ENCODE measurements at regions not wholly inside any gene's neighbourhood (a gene's known extent, or its start where the extent isn't known, plus 50 kb on each side); places are given as distances from the start of the nearest gene placed in this dataset.

DNA sequence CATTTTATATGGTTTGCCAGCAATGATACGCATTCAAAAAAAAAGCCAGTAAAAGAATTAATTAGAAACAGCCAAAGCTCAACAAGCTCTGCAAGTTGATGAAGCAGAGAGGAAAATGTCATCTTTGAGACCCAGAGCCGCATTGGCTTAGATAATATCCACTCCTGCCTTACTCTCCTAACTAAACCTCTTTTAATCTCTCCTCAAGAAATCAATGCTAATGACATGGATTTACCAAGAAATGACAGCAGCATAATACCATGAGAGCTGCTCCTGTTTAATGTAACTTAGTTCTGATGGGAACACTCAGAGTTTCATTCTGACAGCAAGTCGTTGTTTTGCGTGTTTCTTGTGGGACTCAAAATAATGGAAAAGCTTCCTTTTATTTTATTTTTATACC is 1099.4 kb upstream of the PIK3C3 start:
- no peak for DNase-seq (ENCODE audit: low spot score)
- intact Hi-C loops (cut with micrococcal nuclease): no loop called here
- H3K4me3 Mint-ChIP-seq: no peak overlapping the region

DNA sequence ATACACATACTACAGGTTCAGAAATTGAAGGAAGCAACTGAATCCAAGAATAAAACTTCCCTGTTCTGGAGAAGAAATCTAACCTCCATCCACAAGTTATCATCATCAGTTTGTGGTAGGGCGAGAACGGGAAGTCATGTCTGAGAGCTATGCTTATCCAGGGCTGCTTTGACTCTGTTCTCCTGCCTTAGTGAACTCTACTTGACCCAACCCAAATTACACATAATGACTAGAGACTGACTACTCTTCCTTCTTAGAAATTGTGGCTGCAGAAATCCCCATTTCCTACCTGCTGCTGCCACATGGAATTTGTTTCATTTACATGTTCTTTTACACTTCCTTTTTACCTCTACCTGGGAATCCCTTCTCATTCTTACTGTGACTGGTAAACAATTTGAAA is 1102.6 kb upstream of the PIK3C3 start:
- H3K4me3 Mint-ChIP-seq: no peak overlapping the region
- H3K27ac Mint-ChIP-seq: no peak overlapping the region
- intact Hi-C loops (cut with micrococcal nuclease): no loop called here
- no peak for DNase-seq (ENCODE audit: low spot score)
- peaks cover 4% of the 10 kb centered on the region for H3K9me3 Mint-ChIP-seq
- H3K27me3 Mint-ChIP-seq (ENCODE audit: insufficient read depth): no peaks in the 10 kb centered on the region
- H3K36me3 Mint-ChIP-seq (ENCODE audit: low read depth): no peaks in the 10 kb centered on the region
- H3K4me1 Mint-ChIP-seq (ENCODE audit: low read depth): no peaks in the 10 kb centered on the region

More for the DNA sequence above, 1099.4 kb upstream of the PIK3C3 start:
- H3K4me1 Mint-ChIP-seq (ENCODE audit: low read depth): no peaks in the 10 kb centered on the region
- no peaks in the 10 kb centered on the region for H3K36me3 Mint-ChIP-seq (ENCODE audit: low read depth)
- H3K9me3 Mint-ChIP-seq: peaks cover 10% of the 10 kb centered on the region
- no peaks in the 10 kb centered on the region for H3K27me3 Mint-ChIP-seq (ENCODE audit: insufficient read depth)
- H3K27ac Mint-ChIP-seq: no peak overlapping the region

DNA sequence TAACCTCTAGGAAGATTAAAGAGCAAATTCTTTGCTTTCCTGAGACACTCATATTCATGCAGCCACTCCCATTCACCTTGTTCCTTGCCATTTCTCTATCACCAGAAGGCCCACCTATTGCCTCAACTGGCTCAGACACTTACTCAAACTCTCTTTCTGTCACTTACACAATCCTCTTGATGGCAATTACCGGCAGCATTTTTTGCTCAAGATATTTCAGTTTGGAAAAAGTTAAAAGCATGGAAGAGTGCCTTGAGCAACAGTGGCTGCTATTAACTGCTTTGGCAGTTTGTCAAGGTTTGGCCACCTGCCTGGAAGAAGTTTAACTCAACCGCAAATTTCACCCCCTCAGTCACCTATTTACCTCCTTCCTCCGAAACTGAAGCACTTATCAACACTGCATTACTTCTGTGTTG is 1104.0 kb upstream of the PIK3C3 start:
- Mint-ChIP-seq H3K4me1 (ENCODE audit: low read depth) (no peaks in the 10 kb centered on the region), H3K27me3 (ENCODE audit: insufficient read depth) (no peaks in the 10 kb centered on the region), H3K36me3 (ENCODE audit: low read depth) (no peaks in the 10 kb centered on the region), H3K4me3 (no peak overlapping the region), H3K27ac (no peak overlapping the region), H3K9me3 (peaks cover 4% of the 10 kb centered on the region)
- intact Hi-C loops (cut with micrococcal nuclease): no loop called here
- DNase-seq (ENCODE audit: low spot score): no peak

DNA sequence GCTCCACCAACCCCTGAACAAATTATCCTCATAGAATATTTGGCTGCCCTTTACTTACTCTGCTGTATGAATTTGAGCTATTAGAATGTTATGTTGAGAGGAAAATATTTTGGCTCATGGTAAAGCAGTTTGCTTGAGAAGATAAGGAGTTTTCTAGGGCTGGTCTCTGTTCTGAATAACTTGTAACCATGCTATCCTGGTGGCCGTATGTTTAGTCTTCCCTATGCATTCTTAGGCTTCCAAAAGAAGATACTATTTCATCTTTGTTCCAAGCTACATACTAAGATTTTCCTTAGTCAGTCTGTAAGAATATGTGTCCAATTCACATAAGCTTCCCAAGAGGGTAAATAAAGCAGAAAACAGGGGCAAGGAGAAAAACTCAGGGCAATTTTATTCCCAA is 1105.1 kb upstream of the PIK3C3 start:
- intact Hi-C loops (cut with micrococcal nuclease): no loop called here
- no peaks in the 10 kb centered on the region for H3K36me3 Mint-ChIP-seq (ENCODE audit: low read depth)
- no peak overlapping the region for H3K4me3 Mint-ChIP-seq
- H3K27me3 Mint-ChIP-seq (ENCODE audit: insufficient read depth): no peaks in the 10 kb centered on the region
- H3K4me1 Mint-ChIP-seq (ENCODE audit: low read depth): no peaks in the 10 kb centered on the region
- no peak for DNase-seq (ENCODE audit: low spot score)
- H3K9me3 Mint-ChIP-seq: peaks cover 4% of the 10 kb centered on the region
- no peak overlapping the region for H3K27ac Mint-ChIP-seq

DNA sequence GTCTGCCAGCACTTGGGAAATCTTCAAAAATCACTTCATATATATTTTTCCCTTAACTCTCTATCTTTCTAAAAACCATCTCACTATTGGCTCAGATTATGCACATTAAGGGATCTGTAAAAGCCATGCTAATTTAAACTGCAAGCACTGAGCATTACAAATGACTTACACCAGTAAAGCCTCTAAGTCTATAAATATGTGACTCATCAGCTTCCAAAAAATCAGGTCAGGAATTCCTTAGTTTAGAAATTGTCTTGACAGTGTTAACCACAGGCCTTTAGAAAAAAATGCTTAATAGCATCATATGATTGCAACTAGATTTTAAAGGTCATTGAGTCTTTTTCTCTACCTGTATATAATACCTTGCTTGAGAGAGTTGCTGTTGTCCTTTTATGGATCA is 1113.6 kb upstream of the PIK3C3 start:
- Mint-ChIP-seq H3K27ac (no peak overlapping the region), H3K27me3 (ENCODE audit: insufficient read depth) (no peaks in the 10 kb centered on the region), H3K9me3 (peaks cover 14% of the 10 kb centered on the region), H3K4me1 (ENCODE audit: low read depth) (no peaks in the 10 kb centered on the region), H3K4me3 (no peak overlapping the region), H3K36me3 (ENCODE audit: low read depth) (no peaks in the 10 kb centered on the region)
- DNase-seq (ENCODE audit: low spot score): no peak
- intact Hi-C loops (cut with micrococcal nuclease): no loop called here

DNA sequence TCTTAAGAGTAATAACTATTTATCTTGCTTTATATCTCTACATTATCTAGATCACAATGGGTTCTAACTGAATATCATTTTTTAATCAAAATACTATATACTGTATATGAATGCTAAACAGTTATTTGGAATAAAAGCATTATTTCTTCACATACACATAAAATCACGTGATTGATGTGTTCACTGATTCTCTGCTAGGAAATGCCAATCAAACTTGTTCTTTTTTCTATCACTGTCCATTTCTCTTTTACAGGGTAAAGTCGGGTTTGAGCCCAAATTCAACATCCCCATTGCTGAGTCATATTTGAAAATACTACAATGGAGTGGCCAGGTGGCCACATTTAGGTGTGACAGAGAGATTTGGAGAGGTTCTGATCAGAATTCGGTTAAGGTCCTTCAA is 1114.0 kb upstream of the PIK3C3 start:
- no peaks in the 10 kb centered on the region for H3K4me1 Mint-ChIP-seq (ENCODE audit: low read depth)
- no peaks in the 10 kb centered on the region for H3K27me3 Mint-ChIP-seq (ENCODE audit: insufficient read depth)
- H3K36me3 Mint-ChIP-seq (ENCODE audit: low read depth): no peaks in the 10 kb centered on the region
- H3K9me3 Mint-ChIP-seq: peaks cover 17% of the 10 kb centered on the region
- DNase-seq (ENCODE audit: low spot score): no peak
- H3K27ac Mint-ChIP-seq: no peak overlapping the region
- no peak overlapping the region for H3K4me3 Mint-ChIP-seq
- intact Hi-C loops (cut with micrococcal nuclease): no loop called here

DNA sequence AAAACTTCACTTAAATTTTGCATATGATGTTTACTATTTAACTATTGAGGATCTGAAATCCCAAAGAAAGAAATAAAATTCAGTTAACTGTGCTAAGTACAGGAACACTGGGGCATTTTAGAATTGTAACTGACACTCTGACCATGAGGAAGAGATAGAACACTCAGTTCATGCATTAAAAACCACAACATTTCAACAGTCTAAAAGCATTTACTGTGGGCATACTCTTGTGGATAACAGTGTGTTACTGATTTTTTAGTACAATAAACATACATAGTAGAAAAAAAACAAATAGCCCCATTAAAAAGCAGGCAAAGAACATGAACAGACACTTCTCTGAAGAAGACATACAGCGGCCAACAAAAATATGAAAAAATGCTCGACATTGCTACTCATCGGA is 1122.7 kb upstream of the PIK3C3 start:
- no peak overlapping the region for H3K27ac Mint-ChIP-seq
- H3K36me3 Mint-ChIP-seq (ENCODE audit: low read depth): no peaks in the 10 kb centered on the region
- DNase-seq (ENCODE audit: low spot score): no peak

DNA sequence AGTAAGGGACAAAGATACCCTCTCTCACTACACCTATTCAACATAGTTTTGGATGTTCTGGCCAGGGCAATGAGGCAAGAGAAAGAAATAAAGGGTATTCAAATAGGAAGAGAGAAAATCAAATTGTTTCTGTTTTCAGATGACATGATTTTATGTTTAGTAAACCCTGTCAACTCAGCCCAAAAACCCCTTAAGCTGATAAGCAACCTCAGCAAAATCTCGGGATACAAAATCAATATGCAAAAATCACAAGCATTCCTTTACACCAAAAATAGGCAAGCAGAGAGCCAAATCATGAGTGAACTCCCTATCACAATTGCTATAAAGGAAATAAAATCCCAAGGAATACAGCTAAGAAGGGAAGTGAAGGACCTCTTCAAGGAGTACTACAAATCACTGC is 1130.7 kb upstream of the PIK3C3 start:
- peaks cover 3% of the 10 kb centered on the region for H3K9me3 Mint-ChIP-seq
- H3K4me3 Mint-ChIP-seq: no peak overlapping the region
- H3K27me3 Mint-ChIP-seq (ENCODE audit: insufficient read depth): peaks cover 1% of the 10 kb centered on the region
- H3K4me1 Mint-ChIP-seq (ENCODE audit: low read depth): no peaks in the 10 kb centered on the region
- H3K27ac Mint-ChIP-seq: no peak overlapping the region
- no peak for DNase-seq (ENCODE audit: low spot score)
- intact Hi-C loops (cut with micrococcal nuclease): no loop called here
- H3K36me3 Mint-ChIP-seq (ENCODE audit: low read depth): no peaks in the 10 kb centered on the region

More for the DNA sequence above, 1122.7 kb upstream of the PIK3C3 start:
- no peaks in the 10 kb centered on the region for H3K27me3 Mint-ChIP-seq (ENCODE audit: insufficient read depth)
- H3K4me3 Mint-ChIP-seq: no peak overlapping the region
- peaks cover 8% of the 10 kb centered on the region for H3K9me3 Mint-ChIP-seq
- H3K4me1 Mint-ChIP-seq (ENCODE audit: low read depth): no peaks in the 10 kb centered on the region
- intact Hi-C loops (cut with micrococcal nuclease): no loop called here

DNA sequence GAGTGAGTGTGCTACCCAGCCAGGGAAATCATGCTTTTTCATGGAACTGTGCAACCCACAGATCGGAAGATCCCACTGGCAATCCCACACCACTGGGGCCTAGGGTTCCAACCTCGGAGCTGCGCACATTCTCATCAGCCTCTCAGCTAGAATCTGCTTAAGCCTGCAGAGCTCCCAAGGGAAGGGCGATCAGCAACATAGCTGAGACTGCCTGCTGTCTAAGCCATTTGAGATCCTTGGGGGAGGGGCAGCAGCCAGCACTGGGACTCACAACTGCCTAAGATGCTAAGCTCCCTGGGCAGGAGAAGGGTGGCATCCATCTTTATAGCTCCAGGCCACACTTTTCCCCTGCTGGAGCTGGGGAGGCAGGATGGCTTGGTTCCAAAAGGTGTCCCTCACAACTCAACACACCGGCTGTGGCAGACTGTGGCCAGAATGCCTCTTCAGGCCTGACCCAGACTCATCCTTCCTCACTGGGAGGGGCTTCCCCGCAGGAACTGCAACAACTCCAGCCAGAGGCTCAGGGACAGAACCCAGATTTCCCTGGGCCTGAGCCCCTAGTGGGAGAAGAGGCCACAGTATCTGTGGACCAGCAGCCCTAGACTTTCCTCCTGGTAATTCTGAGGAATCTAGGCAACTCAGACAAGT is 1133.3 kb upstream of the PIK3C3 start:
- H3K36me3 Mint-ChIP-seq (ENCODE audit: low read depth): no peaks in the 10 kb centered on the region

DNA sequence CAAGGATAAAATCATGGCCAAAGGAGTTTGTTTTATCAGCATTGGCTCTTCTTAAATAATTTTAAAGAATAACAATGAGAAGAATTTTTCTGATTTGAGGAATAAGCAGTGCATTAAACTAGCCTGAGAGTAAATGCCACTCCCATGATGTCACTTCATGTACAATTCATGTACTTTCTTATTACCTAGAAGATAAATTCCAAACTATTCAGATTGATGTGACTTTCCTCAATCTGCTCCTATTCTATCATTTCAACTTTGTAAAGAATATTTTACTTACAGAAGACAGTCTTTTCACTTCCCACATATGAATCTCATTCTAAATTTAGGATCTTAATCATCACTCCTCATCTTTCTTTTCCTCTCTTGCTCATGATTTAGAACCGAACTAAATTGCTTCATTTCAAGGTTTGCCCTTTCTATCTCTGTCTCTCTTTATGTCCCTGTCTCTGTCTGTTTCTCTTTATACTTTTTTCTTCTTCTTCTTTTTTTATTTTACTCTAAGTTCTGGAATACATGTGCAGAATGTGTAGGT is 1142.0 kb upstream of the PIK3C3 start:
- no peak for DNase-seq (ENCODE audit: low spot score)
- H3K27ac Mint-ChIP-seq: no peak overlapping the region
- no peaks in the 10 kb centered on the region for H3K27me3 Mint-ChIP-seq (ENCODE audit: insufficient read depth)
- H3K4me3 Mint-ChIP-seq: no peak overlapping the region
- no peaks in the 10 kb centered on the region for H3K4me1 Mint-ChIP-seq (ENCODE audit: low read depth)
- intact Hi-C loops (cut with micrococcal nuclease): no loop called here
- H3K36me3 Mint-ChIP-seq (ENCODE audit: low read depth): no peaks in the 10 kb centered on the region
- H3K9me3 Mint-ChIP-seq: peaks cover under 1% of the 10 kb centered on the region

More for the DNA sequence above, 1133.3 kb upstream of the PIK3C3 start:
- intact Hi-C loops (cut with micrococcal nuclease): no loop called here
- H3K9me3 Mint-ChIP-seq: peaks cover 7% of the 10 kb centered on the region
- H3K4me3 Mint-ChIP-seq: no peak overlapping the region
- peaks cover 1% of the 10 kb centered on the region for H3K27me3 Mint-ChIP-seq (ENCODE audit: insufficient read depth)
- H3K27ac Mint-ChIP-seq: no peak overlapping the region
- no peak for DNase-seq (ENCODE audit: low spot score)
- no peaks in the 10 kb centered on the region for H3K4me1 Mint-ChIP-seq (ENCODE audit: low read depth)

DNA sequence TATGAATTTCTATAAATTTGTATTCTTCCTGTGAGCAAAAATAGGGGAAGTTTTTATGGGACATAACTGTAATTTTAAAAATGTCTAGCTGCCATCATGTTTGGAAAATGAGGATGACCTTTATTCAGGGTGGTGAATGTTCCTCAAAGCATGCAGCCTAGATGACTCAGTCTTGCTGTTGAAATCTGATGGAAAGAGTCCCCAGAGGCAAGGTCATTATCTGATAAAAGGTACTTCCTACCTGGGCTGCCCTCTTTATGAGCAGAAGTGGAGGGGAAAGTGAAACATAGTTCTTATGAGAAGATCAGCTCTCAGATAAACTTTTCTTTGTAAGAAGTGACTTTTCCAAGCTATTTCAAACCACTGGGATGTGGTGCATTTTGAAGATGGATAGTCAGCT is 1144.7 kb upstream of the PIK3C3 start:
- Mint-ChIP-seq H3K27me3 (ENCODE audit: insufficient read depth) (no peaks in the 10 kb centered on the region), H3K27ac (no peak overlapping the region), H3K4me3 (no peak overlapping the region), H3K4me1 (ENCODE audit: low read depth) (no peaks in the 10 kb centered on the region), H3K36me3 (ENCODE audit: low read depth) (no peaks in the 10 kb centered on the region), H3K9me3 (no peaks in the 10 kb centered on the region)
- no peak for DNase-seq (ENCODE audit: low spot score)
- intact Hi-C loops (cut with micrococcal nuclease): no loop called here

DNA sequence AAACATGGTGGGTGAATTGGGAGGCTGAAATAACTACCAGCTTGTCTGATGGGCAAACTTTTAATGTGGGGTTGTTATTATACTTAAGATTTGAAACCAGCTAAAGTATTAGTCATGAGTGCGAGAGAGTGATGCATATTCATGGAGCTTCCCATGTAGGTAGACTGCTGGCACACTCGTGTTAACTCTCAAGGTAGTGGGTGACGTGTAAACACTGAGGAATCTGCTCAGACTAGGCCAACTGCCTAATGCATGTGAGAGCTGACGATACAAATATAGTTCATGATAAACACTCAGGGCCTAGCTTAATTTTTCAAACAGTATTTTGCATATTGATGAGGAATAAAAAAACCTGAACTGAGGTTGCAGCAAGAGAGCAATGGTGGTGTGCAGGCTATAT is 1165.7 kb upstream of the PIK3C3 start:
- no peaks in the 10 kb centered on the region for H3K4me1 Mint-ChIP-seq (ENCODE audit: low read depth)
- intact Hi-C loops (cut with micrococcal nuclease): no loop called here

DNA sequence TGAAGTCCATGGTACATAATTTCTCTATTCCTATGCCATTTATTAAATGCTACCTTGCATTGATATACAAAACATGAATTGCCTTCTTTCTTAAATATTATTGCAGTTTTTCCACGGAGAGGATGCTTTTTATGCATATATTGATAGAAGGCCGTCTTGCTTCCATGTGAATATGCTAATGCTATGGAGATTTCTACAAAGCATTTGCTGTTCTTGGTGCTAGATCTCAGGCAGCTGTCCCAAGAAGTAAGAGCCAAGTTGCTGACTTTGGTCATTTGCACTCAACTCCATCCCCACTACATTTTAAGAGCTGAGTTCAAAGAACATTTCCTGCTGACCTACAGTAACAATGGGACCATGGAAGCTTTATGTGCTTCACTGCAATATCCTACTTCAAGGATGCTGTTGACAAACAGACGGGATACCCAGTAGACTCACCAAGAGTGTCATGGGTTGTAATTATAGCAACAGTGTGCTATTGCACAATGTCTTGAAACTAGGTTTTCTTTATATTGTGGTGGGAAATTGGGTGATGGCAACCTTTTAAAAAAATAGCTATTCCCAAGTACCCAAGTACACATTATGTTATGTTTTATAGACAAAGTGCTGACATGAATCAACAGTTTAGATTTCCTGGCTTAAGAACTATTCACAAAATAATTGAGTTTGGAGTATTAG is 1172.4 kb upstream of the PIK3C3 start:
- intact Hi-C loops (cut with micrococcal nuclease): no loop called here
- H3K27me3 Mint-ChIP-seq (ENCODE audit: insufficient read depth): no peaks in the 10 kb centered on the region
- no peaks in the 10 kb centered on the region for H3K36me3 Mint-ChIP-seq (ENCODE audit: low read depth)
- no peak overlapping the region for H3K4me3 Mint-ChIP-seq
- H3K4me1 Mint-ChIP-seq (ENCODE audit: low read depth): no peaks in the 10 kb centered on the region
- H3K27ac Mint-ChIP-seq: no peak overlapping the region
- DNase-seq (ENCODE audit: low spot score): no peak
- peaks cover 17% of the 10 kb centered on the region for H3K9me3 Mint-ChIP-seq

More for the DNA sequence above, 1165.7 kb upstream of the PIK3C3 start:
- Mint-ChIP-seq H3K27ac (no peak overlapping the region), H3K4me3 (no peak overlapping the region), H3K9me3 (peaks cover 16% of the 10 kb centered on the region), H3K36me3 (ENCODE audit: low read depth) (no peaks in the 10 kb centered on the region), H3K27me3 (ENCODE audit: insufficient read depth) (no peaks in the 10 kb centered on the region)
- no peak for DNase-seq (ENCODE audit: low spot score)

Data from activated T-helper 1 cell treated with anti-CD3 and anti-CD28 coated beads, Interleukin-12 subunit alpha, Interleukin-12 subunit beta, Interleukin-2, Interleukin-4 antibody, amounts not matched to agents 30 ng/mL and 10 ng/mL and 1 ng/mL, durations not matched to agents 14 hours and 24 hours and 36 hours (primary cell).